K562 (cell line): ENCODE measurements at regions not wholly inside any gene's neighbourhood (a gene's known extent, or its start where the extent isn't known, plus 50 kb on each side); places are given as distances from the start of the nearest gene placed in this dataset.

Experiments
- ATAC-seq: fragments of 200-7000 bp; cut with Tn5 transposase; 3 replicates; pipeline ENCODE4 v1.9.1; 2020; ENCODE audit warnings: moderate library complexity
- BruUV-seq: library from RNA; stranded (reverse); fragments of 400-500 nt; replicated peaks from 2 replicates; lab custom pipeline; 2021; lab: Mats Ljungman, UMichigan
- CTCF ChIA-PET: fragments of 300-600 bp; formaldehyde crosslinking; extraction: SDS; loops from one replicate; lab custom pipeline; 2021; ENCODE audit warnings: low intra/inter-chr PET ratio; lab: Yijun Ruan, JAX
- POLR2A ChIA-PET: fragments of 300-600, 350-650 bp; sonication (Branson Sonifier 250); formaldehyde crosslinking; extraction: SDS; loops from one replicate; lab custom pipeline; 2021; ENCODE audit warnings: antibody characterized with exemption, inconsistent platforms; lab: Yijun Ruan, JAX
- DNase-seq, 4 experiments: peaks; one replicate each; pipeline versions ENCODE4 v3.0.0 to v3.0.0-alpha.2; 2011 to 2018; ENCODE audit warnings: low spot score in 3 of 4, mixed read lengths in 3 of 4; ENCODE audit errors: extremely low read depth in 1 of 4
- FAIRE-seq: peaks from 2 replicates; lab custom pipeline; 2011; peaks lifted over from hg19 to GRCh38; lab: Jason Lieb, UNC
- H2AFZ ChIP-seq: 2 replicates; pipeline ENCODE4 v1.6.0; 2011; ENCODE audit warnings: low read depth, low read length, control low read depth, inconsistent platforms
- H3K27ac ChIP-seq: fragments of 200-600 bp; 3 replicates; pipeline ENCODE4 v1.8.0; 2011; ENCODE audit warnings: low read depth, mild to moderate bottlenecking, control low read depth, inconsistent platforms, low read length, moderate library complexity, mixed read lengths; ENCODE audit errors: extremely low read depth
- H3K27me3 ChIP-seq, 2 experiments: fragments of 300-600 bp in 1 of 2; 2 replicates in 1 of 2; 3 replicates in 1 of 2; pipeline versions ENCODE4 v1.6.0 to v1.8.0; 2011; ENCODE audit warnings: inconsistent platforms in 2 of 2, low read length in 2 of 2, mild to moderate bottlenecking in 1 of 2, mixed read lengths in 1 of 2, moderate library complexity in 1 of 2; ENCODE audit not compliant: control insufficient read depth in 2 of 2, insufficient read depth in 2 of 2
- H3K36me3 ChIP-seq: fragments of 300-600 bp; 3 replicates; pipeline ENCODE4 v1.8.0; 2011; ENCODE audit warnings: mild to moderate bottlenecking, low read length, inconsistent platforms; ENCODE audit not compliant: control insufficient read depth, insufficient read depth
- H3K4me1 ChIP-seq, 2 experiments: fragments of 200-600 bp in 1 of 2; replicated peaks in 1 of 2; 2 replicates in 1 of 2; 3 replicates in 1 of 2; pipeline versions ENCODE4 v1.5.1 to v1.8.0; 2011; ENCODE audit warnings: inconsistent platforms in 2 of 2, low read length in 2 of 2, mild to moderate bottlenecking in 1 of 2, mixed read lengths in 1 of 2, moderate library complexity in 1 of 2; ENCODE audit not compliant: control insufficient read depth in 2 of 2, insufficient read depth in 2 of 2
- H3K4me2 ChIP-seq: 2 replicates; pipeline ENCODE4 v1.6.1; 2011; ENCODE audit warnings: low read length, control low read depth, inconsistent platforms, mixed read lengths; ENCODE audit not compliant: insufficient read depth
- H3K4me3 ChIP-seq: fragments of 200-600 bp; sonication (generic), shearing (Covaris generic); 2 replicates; pipeline ENCODE4 v1.5.1; 2016; ENCODE audit warnings: control low read depth, inconsistent platforms
- H3K79me2 ChIP-seq: fragments of 200-600 bp; 3 replicates; pipeline ENCODE4 v1.8.0; 2011; ENCODE audit warnings: low read length, inconsistent platforms; ENCODE audit not compliant: control insufficient read depth, insufficient read depth
- H3K9ac ChIP-seq, 2 experiments: 2 replicates each; pipeline versions ENCODE4 v1.6.0 to v1.6.1; 2011; ENCODE audit warnings: low read depth in 2 of 2, low read length in 2 of 2, control low read depth in 1 of 2, inconsistent platforms in 1 of 2, mild to moderate bottlenecking in 1 of 2, mixed read lengths in 1 of 2; ENCODE audit not compliant: insufficient read depth in 1 of 2
- H3K9me1 ChIP-seq: one replicate; pipeline ENCODE4 v1.6.0; 2011; ENCODE audit warnings: inconsistent platforms, mild to moderate bottlenecking, low read length, moderate library complexity; ENCODE audit not compliant: control insufficient read depth, insufficient read depth
- H3K9me3 ChIP-seq: replicated peaks from 2 replicates; pipeline ENCODE4 v1.5.1; 2011; ENCODE audit warnings: low read depth, low read length, inconsistent platforms; ENCODE audit not compliant: control insufficient read depth, insufficient read depth
- H4K20me1 ChIP-seq: replicated peaks from 2 replicates; pipeline ENCODE4 v1.6.1; 2011; ENCODE audit warnings: low read length, inconsistent platforms, mixed read lengths; ENCODE audit not compliant: control insufficient read depth, insufficient read depth
- MYBL2 ChIP-seq, 2 experiments: fragments of 450-650 bp in 1 of 2; sonication (generic) in 1 of 2; formaldehyde crosslinking in 1 of 2; IDR thresholded peaks; 2 replicates each; pipeline versions ENCODE4 v1.6.1 to v1.8.1; 2017 to 2022; ENCODE audit warnings: borderline replicate concordance in 1 of 2, inconsistent platforms in 1 of 2, low read depth in 1 of 2, mild to moderate bottlenecking in 1 of 2, missing genetic modification reagents in 1 of 2, moderate library complexity in 1 of 2
- SP1 ChIP-seq: sonication (generic); formaldehyde crosslinking; IDR thresholded peaks from 2 replicates; pipeline ENCODE4 v1.8.1; 2022; ENCODE audit warnings: mild to moderate bottlenecking, missing genetic modification reagents
- SP2 ChIP-seq: IDR thresholded peaks from 2 replicates; pipeline ENCODE4 v1.6.1; 2011; ENCODE audit warnings: mild to moderate bottlenecking, low read depth, low read length, moderate library complexity; ENCODE audit not compliant: poor library complexity, severe bottlenecking; ENCODE audit errors: extremely low read depth
- ZKSCAN1 ChIP-seq: fragments of 150-350 bp; IDR thresholded peaks from 2 replicates; pipeline ENCODE4 v1.6.1; 2016; ENCODE audit warnings: low read depth, low read length
- WGBS: fragments of 100-300 bp; shearing (Covaris generic); methylation state at CpG from one replicate; pipeline ENCODE4 v1.1.6; 2016; ENCODE audit warnings: low coverage, mixed read lengths; ENCODE audit not compliant: insufficient coverage; ENCODE audit errors: missing lambda C conversion rate; 5-methylcytosine and 5-hydroxymethylcytosine counted together
- in situ Hi-C: fragments of 300-500 bp; cut with MboI; formaldehyde crosslinking; loops from 4 replicates; pipeline ENCODE4 v1.15.0; 2018; ENCODE audit warnings: inconsistent platforms, mixed read lengths
- intact Hi-C: fragments of 100-400 bp; cut with micrococcal nuclease; formaldehyde crosslinking; loops from 2 replicates; pipeline ENCODE4 v1.14.2; 2022
- TF ChIP-seq, protein P1 (sequence below): fragments of 200-800 bp; sonication (Bioruptor generic); IDR thresholded peaks from 2 replicates; pipeline ENCODE4 v1.6.1; 2016; ENCODE audit warnings: missing genetic modification characterization, missing compliant biosample characterization

- no peak for FAIRE-seq
- no peak for ATAC-seq
- no peak overlapping the region for H2AFZ ChIP-seq
- no peak overlapping the region for H3K27ac ChIP-seq
- BruUV-seq = no TSS peak
- in situ Hi-C loops (no loop called here), intact Hi-C loops (no loop called here)
- no peak overlapping the region for H3K4me2 ChIP-seq
- no peak for TF ChIP-seq MYBL2 (IDR thresholded peaks at IDR 0.05; ENCODE audit: low read depth)
- no peak for TF ChIP-seq MYBL2 (CRISPR knock-in tag; IDR thresholded peaks at IDR 0.05; ENCODE audit: borderline replicate concordance)
- no peak overlapping the region for H3K4me3 ChIP-seq
- WGBS = under 1% methylated on average over 11 of the region's 11 CpGs
- DNase-seq = no peak
- H3K9me1 ChIP-seq = peaks cover 3% of the 10 kb centered on the region
- ChIA-PET POLR2A (interaction anchor here (1.0 to 1.1 kb wide), 2 partner anchors 21 to 64 kb away, joined by 3 to 4 read pairs; no protein-coding TSS in a partner anchor), CTCF (no interaction called here)
- no peaks in the 10 kb centered on the region for H3K36me3 ChIP-seq
- no peak overlapping the region for H3K9ac ChIP-seq
- peaks cover 0 to 13% of the 10 kb centered on the region in 2 experiments; a peak in 2 of 5 replicates for H3K4me1 ChIP-seq
- no peaks in the 10 kb centered on the region for H3K9me3 ChIP-seq
- H3K27me3 ChIP-seq = peaks cover 27 to 63% of the 10 kb centered on the region in 2 experiments; a peak in 4 of 5 replicates
- H4K20me1 ChIP-seq = peaks cover 5% of the 10 kb centered on the region; the same call in 1 of the 2 replicates
- no peaks in the 10 kb centered on the region for H3K79me2 ChIP-seq
Measured at GRCh38 chr17:72588961-72589360, 468.1 kb downstream of the SOX9 start.

DNA sequence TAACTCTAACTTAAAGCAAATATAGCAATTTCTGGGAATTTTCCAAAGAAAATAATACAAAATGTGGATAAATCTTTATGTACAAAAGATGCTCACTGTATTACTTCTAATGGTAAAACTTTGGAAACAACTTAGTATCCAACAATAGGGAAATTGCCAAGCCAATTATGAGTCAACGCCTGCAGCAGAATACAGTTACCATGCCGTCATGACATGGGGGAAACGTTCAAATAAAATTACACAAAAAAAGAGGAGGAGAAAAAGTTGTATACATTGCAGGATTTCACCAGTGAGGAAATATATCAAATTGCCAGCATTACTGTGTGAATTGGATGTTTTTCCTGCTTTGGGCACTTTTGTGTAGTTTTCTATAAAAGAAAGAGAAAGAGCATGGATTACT lies 469.6 kb downstream of the SOX9 start:
- CTCF ChIA-PET = no interaction called here
- in situ Hi-C loops = no loop called here
- H3K4me3 ChIP-seq = no peak overlapping the region

More for the DNA sequence above, 469.6 kb downstream of the SOX9 start:
- Histone ChIP-seq H3K27me3 (peaks cover 23 to 57% of the 10 kb centered on the region in 2 experiments; a peak in 4 of 5 replicates), H3K79me2 (no peaks in the 10 kb centered on the region), H4K20me1 (peaks cover 5% of the 10 kb centered on the region; the same call in 1 of the 2 replicates), H3K27ac (no peak overlapping the region), H3K36me3 (no peaks in the 10 kb centered on the region), H3K9me3 (no peaks in the 10 kb centered on the region), H3K9ac (no peak overlapping the region), H3K4me2 (no peak overlapping the region), H3K9me1 (peaks cover 3% of the 10 kb centered on the region), H2AFZ (no peak overlapping the region), H3K4me1 (peaks cover 0 to 13% of the 10 kb centered on the region in 2 experiments; a peak in 2 of 5 replicates)
- ATAC-seq (no peak), FAIRE-seq (no peak), DNase-seq (no peak)
- TF ChIP-seq, protein P1, sequence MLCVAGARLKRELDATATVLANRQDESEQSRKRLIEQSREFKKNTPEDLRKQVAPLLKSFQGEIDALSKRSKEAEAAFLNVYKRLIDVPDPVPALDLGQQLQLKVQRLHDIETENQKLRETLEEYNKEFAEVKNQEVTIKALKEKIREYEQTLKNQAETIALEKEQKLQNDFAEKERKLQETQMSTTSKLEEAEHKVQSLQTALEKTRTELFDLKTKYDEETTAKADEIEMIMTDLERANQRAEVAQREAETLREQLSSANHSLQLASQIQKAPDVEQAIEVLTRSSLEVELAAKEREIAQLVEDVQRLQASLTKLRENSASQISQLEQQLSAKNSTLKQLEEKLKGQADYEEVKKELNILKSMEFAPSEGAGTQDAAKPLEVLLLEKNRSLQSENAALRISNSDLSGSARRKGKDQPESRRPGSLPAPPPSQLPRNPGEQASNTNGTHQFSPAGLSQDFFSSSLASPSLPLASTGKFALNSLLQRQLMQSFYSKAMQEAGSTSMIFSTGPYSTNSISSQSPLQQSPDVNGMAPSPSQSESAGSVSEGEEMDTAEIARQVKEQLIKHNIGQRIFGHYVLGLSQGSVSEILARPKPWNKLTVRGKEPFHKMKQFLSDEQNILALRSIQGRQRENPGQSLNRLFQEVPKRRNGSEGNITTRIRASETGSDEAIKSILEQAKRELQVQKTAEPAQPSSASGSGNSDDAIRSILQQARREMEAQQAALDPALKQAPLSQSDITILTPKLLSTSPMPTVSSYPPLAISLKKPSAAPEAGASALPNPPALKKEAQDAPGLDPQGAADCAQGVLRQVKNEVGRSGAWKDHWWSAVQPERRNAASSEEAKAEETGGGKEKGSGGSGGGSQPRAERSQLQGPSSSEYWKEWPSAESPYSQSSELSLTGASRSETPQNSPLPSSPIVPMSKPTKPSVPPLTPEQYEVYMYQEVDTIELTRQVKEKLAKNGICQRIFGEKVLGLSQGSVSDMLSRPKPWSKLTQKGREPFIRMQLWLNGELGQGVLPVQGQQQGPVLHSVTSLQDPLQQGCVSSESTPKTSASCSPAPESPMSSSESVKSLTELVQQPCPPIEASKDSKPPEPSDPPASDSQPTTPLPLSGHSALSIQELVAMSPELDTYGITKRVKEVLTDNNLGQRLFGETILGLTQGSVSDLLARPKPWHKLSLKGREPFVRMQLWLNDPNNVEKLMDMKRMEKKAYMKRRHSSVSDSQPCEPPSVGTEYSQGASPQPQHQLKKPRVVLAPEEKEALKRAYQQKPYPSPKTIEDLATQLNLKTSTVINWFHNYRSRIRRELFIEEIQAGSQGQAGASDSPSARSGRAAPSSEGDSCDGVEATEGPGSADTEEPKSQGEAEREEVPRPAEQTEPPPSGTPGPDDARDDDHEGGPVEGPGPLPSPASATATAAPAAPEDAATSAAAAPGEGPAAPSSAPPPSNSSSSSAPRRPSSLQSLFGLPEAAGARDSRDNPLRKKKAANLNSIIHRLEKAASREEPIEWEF (CRISPR knock-in tag) = no peak
- TF ChIP-seq ZKSCAN1 (no peak), SP2 (no peak), SP1 (CRISPR knock-in tag) (no peak)
- intact Hi-C loops = no loop called here
- BruUV-seq = no TSS peak
- POLR2A ChIA-PET = no interaction called here
- 0% methylated on average over 3 of the region's 3 CpGs for WGBS
